SK-N-SH (cell line): ENCODE measurements at regions not wholly inside any gene's neighbourhood (a gene's known extent, or its start where the extent isn't known, plus 50 kb on each side); places are given as distances from the start of the nearest gene placed in this dataset.

ENCODE experiments used
- CTCF ChIA-PET: fragments of 300-600, 350-600 bp; formaldehyde crosslinking; extraction: SDS; loops from one replicate; lab custom pipeline; 2021; lab: Yijun Ruan, JAX
- POLR2A ChIA-PET: fragments of 350-600 bp; sonication (Branson Sonifier 250); formaldehyde crosslinking; extraction: SDS; loops from one replicate; lab custom pipeline; 2020; ENCODE audit warnings: antibody characterized with exemption, inconsistent platforms; lab: Yijun Ruan, JAX
- DNase-seq: peaks from one replicate; pipeline ENCODE4 v3.0.0; 2012
- H2AFZ ChIP-seq: fragments of 200-600 bp; sonication (generic); 2 replicates; pipeline ENCODE4 v1.8.1; 2016; ENCODE audit warnings: antibody characterized with exemption, mild to moderate bottlenecking, low read depth
- H3F3A ChIP-seq: fragments of 200-600 bp; sonication (generic); replicated peaks from 2 replicates; pipeline ENCODE3; 2016; ENCODE audit warnings: antibody characterized with exemption, mild to moderate bottlenecking; ENCODE audit not compliant: insufficient read depth
- H3K27ac ChIP-seq, 2 experiments: fragments of 200-500 bp in 1 of 2; fragments of 200-600 bp in 1 of 2; sonication (Bioruptor generic) in 1 of 2; sonication (generic), shearing (Covaris generic) in 1 of 2; 2 replicates each; pipeline versions ENCODE4 v1.5.1 to v1.6.1; 2014 to 2016; ENCODE audit warnings: low read depth in 2 of 2, inconsistent platforms in 1 of 2, low read length in 1 of 2, mild to moderate bottlenecking in 1 of 2, mixed read lengths in 1 of 2
- H3K27me3 ChIP-seq: fragments of 200-600 bp; sonication (generic), shearing (Covaris generic); 2 replicates; pipeline ENCODE4 v1.6.1; 2016; ENCODE audit warnings: mixed run types; ENCODE audit not compliant: insufficient read depth
- H3K36me3 ChIP-seq, 2 experiments: fragments of 200-500 bp in 1 of 2; fragments of 200-600 bp in 1 of 2; sonication (Bioruptor generic) in 1 of 2; sonication (generic) in 1 of 2; replicated peaks in 1 of 2; 2 replicates each; pipeline versions ENCODE3 to v1.5.1; 2014 to 2016; ENCODE audit warnings: low read length in 1 of 2, mild to moderate bottlenecking in 1 of 2; ENCODE audit not compliant: insufficient read depth in 2 of 2, control insufficient read depth in 1 of 2
- H3K4me1 ChIP-seq, 2 experiments: fragments of 200-500 bp in 1 of 2; fragments of 200-600 bp in 1 of 2; sonication (Bioruptor generic) in 1 of 2; sonication (generic), shearing (Covaris generic) in 1 of 2; 2 replicates each; pipeline versions ENCODE4 v1.5.1 to v1.6.1; 2014 to 2016; ENCODE audit warnings: low read depth in 1 of 2, low read length in 1 of 2, mixed run types in 1 of 2; ENCODE audit not compliant: insufficient read depth in 2 of 2, control insufficient read depth in 1 of 2
- H3K4me2 ChIP-seq: fragments of 200-600 bp; sonication (generic), shearing (Covaris generic); 2 replicates; pipeline ENCODE4 v1.6.1; 2017; ENCODE audit warnings: mixed run types
- H3K4me3 ChIP-seq, 2 experiments: fragments of 200-500 bp in 1 of 2; fragments of 200-600 bp in 1 of 2; sonication (Bioruptor generic) in 1 of 2; sonication (generic), shearing (Covaris generic) in 1 of 2; 2 replicates each; pipeline versions ENCODE4 v1.5.1 to v1.8.1; 2014 to 2016; ENCODE audit warnings: low read depth in 2 of 2, inconsistent platforms in 1 of 2, low read length in 1 of 2, mild to moderate bottlenecking in 1 of 2, mixed read lengths in 1 of 2, moderate library complexity in 1 of 2
- H3K79me2 ChIP-seq: fragments of 200-600 bp; sonication (generic); 2 replicates; pipeline ENCODE4 v1.8.1; 2017; ENCODE audit warnings: mild to moderate bottlenecking; ENCODE audit not compliant: insufficient read depth
- H3K9ac ChIP-seq: fragments of 200-600 bp; sonication (generic); 2 replicates; pipeline ENCODE4 v1.6.1; 2017; ENCODE audit warnings: mixed run types
- H3K9me2 ChIP-seq: fragments of 200-600 bp; sonication (generic); 2 replicates; pipeline ENCODE4 v1.6.1; 2017; ENCODE audit warnings: mixed run types
- H3K9me3 ChIP-seq: fragments of 200-600 bp; sonication (generic); 2 replicates; pipeline ENCODE4 v1.6.1; 2017; ENCODE audit warnings: mixed run types, mild to moderate bottlenecking, moderate library complexity
- H4K20me1 ChIP-seq: fragments of 200-600 bp; sonication (generic); 2 replicates; pipeline ENCODE4 v1.6.1; 2017; ENCODE audit warnings: mild to moderate bottlenecking, mixed run types; ENCODE audit not compliant: insufficient read depth
- ELF1 ChIP-seq: IDR thresholded peaks from 2 replicates; pipeline ENCODE4 v1.4.0; 2012
- EP300 ChIP-seq, 2 experiments: IDR thresholded peaks; 2 replicates each; pipeline versions ENCODE4 v1.4.0 to v1.6.1; 2012; ENCODE audit warnings: borderline replicate concordance in 1 of 2, low read depth in 1 of 2, low read length in 1 of 2
- EZH2phosphoT487 ChIP-seq: fragments of 200-600 bp; sonication (generic); IDR thresholded peaks from 2 replicates; pipeline ENCODE4 v1.6.1; 2017; ENCODE audit warnings: low read depth, mixed run types, mild to moderate bottlenecking, antibody characterized with exemption, moderate library complexity, borderline replicate concordance
- FOXM1 ChIP-seq: IDR thresholded peaks from 2 replicates; pipeline ENCODE4 v1.4.0; 2012; ENCODE audit warnings: low read depth, mild to moderate bottlenecking
- IRF3 ChIP-seq: fragments of 150-350 bp; IDR thresholded peaks from 2 replicates; pipeline ENCODE4 v1.6.1; 2016; ENCODE audit warnings: mild to moderate bottlenecking, low read depth, low read length
- MXI1 ChIP-seq: IDR thresholded peaks from 2 replicates; pipeline ENCODE4 v1.6.1; 2012; ENCODE audit warnings: mild to moderate bottlenecking, low read depth, low read length, improper control_type of control experiment
- NFIC ChIP-seq: IDR thresholded peaks from 2 replicates; pipeline ENCODE4 v1.4.0; 2012; ENCODE audit warnings: borderline replicate concordance
- NRF1 ChIP-seq: IDR thresholded peaks from 2 replicates; pipeline ENCODE4 v1.6.1; 2012; ENCODE audit warnings: low read depth, mild to moderate bottlenecking, low read length
- PBX3 ChIP-seq: IDR thresholded peaks from 2 replicates; pipeline ENCODE4; 2012
- REST ChIP-seq: IDR thresholded peaks from 2 replicates; pipeline ENCODE4 v1.6.1; 2012; ENCODE audit warnings: mild to moderate bottlenecking, low read depth, low read length, moderate library complexity
- RXRA ChIP-seq: IDR thresholded peaks from 2 replicates; pipeline ENCODE4 v1.4.0; 2012; ENCODE audit warnings: low read depth, mild to moderate bottlenecking, borderline replicate concordance
- TEAD4 ChIP-seq: IDR thresholded peaks from 2 replicates; pipeline ENCODE4 v1.4.0; 2012; ENCODE audit warnings: mild to moderate bottlenecking, borderline replicate concordance; ENCODE audit not compliant: insufficient read depth
- USF1 ChIP-seq: IDR thresholded peaks from 2 replicates; pipeline ENCODE4 v1.4.0; 2012; ENCODE audit warnings: low read depth, borderline replicate concordance
- YY1 ChIP-seq: IDR thresholded peaks from 2 replicates; pipeline ENCODE4 v1.4.0; 2012; ENCODE audit warnings: low read depth, mild to moderate bottlenecking
- WGBS: methylation state at CpG from one replicate; pipeline ENCODE4 v1.1.6; 2017; ENCODE audit warnings: low lambda C conversion rate; 5-methylcytosine and 5-hydroxymethylcytosine counted together

GRCh38 chr21:26679284-26679683 is 106.2 kb upstream of the CYYR1 start:
- H4K20me1 ChIP-seq: no peaks in the 10 kb centered on the region
- no peaks in the 10 kb centered on the region for H3K79me2 ChIP-seq
- no peaks in the 10 kb centered on the region for H3K4me1 ChIP-seq
- H3F3A ChIP-seq: no peaks in the 10 kb centered on the region
- no peak overlapping the region for H3K27ac ChIP-seq
- H3K36me3 ChIP-seq: no peaks in the 10 kb centered on the region
- CTCF ChIA-PET: interaction anchor here (0.7 kb wide), 1 partner anchor 10 kb away, joined by 3 read pairs; no protein-coding TSS in a partner anchor
- no peaks in the 10 kb centered on the region for H3K27me3 ChIP-seq
- H3K9me2 ChIP-seq: no peaks in the 10 kb centered on the region
- no peak for TF ChIP-seq USF1
- H3K4me3 ChIP-seq: no peak overlapping the region
- H3K9ac ChIP-seq: no peak overlapping the region
- H2AFZ ChIP-seq: no peak overlapping the region
- no peak for DNase-seq
- POLR2A ChIA-PET: no interaction called here
- 47% methylated on average over 3 of the region's 3 CpGs for WGBS
- H3K9me3 ChIP-seq: no peaks in the 10 kb centered on the region
- H3K4me2 ChIP-seq: no peak overlapping the region

- Histone ChIP-seq H3K36me3 (no peaks in the 10 kb centered on the region), H3K9me3 (no peaks in the 10 kb centered on the region), H2AFZ (no peak overlapping the region), H3K4me2 (no peak overlapping the region), H3F3A (no peaks in the 10 kb centered on the region), H3K9ac (no peak overlapping the region), H3K79me2 (no peaks in the 10 kb centered on the region), H3K9me2 (no peaks in the 10 kb centered on the region), H3K4me3 (no peak overlapping the region), H3K27me3 (no peaks in the 10 kb centered on the region), H3K4me1 (no peaks in the 10 kb centered on the region)
- WGBS: 13% methylated on average over 5 of the region's 5 CpGs
- no peak for DNase-seq
- CTCF ChIA-PET: interaction anchor here (0.8 to 1.0 kb wide), 2 partner anchors 8 to 25 kb away, joined by 3 to 5 read pairs; no protein-coding TSS in a partner anchor
- TF ChIP-seq REST: no peak
- no peak for TF ChIP-seq NFIC
- TF ChIP-seq, all 33 proteins: peak for 0
- Histone ChIP-seq H4K20me1 (no peaks in the 10 kb centered on the region), H3K27ac (no peak overlapping the region)
- POLR2A ChIA-PET: no interaction called here
Measured at GRCh38 chr21:26674323-26674722, 101.2 kb upstream of the CYYR1 start.

- Histone ChIP-seq H3K27ac (no peak overlapping the region), H2AFZ (no peak overlapping the region), H3K4me2 (no peak overlapping the region), H3K36me3 (no peaks in the 10 kb centered on the region), H3K4me1 (no peaks in the 10 kb centered on the region), H3K9ac (no peak overlapping the region), H3K9me2 (no peaks in the 10 kb centered on the region), H3K79me2 (no peaks in the 10 kb centered on the region), H3F3A (no peaks in the 10 kb centered on the region), H3K9me3 (no peaks in the 10 kb centered on the region), H3K27me3 (no peaks in the 10 kb centered on the region), H4K20me1 (no peaks in the 10 kb centered on the region), H3K4me3 (no peak overlapping the region)
- WGBS: 13% methylated on average over 3 of the region's 4 CpGs
- CTCF ChIA-PET: interaction anchor here (1.3 kb wide), 1 partner anchor 10 kb away, joined by 3 read pairs; no protein-coding TSS in a partner anchor
- no peak for DNase-seq
- POLR2A ChIA-PET: no interaction called here
- no peak for TF ChIP-seq YY1
- no peak for TF ChIP-seq EP300 (IDR thresholded peaks at IDR 0.05; ENCODE audit: borderline replicate concordance in 1 of 2, low read depth in 1 of 2, low read length in 1 of 2)
- no peak for TF ChIP-seq FOXM1
- no peak for TF ChIP-seq PBX3
- no peak for TF ChIP-seq USF1
- no peak for TF ChIP-seq ELF1
- TF ChIP-seq TEAD4: no peak
- TF ChIP-seq IRF3: no peak
- no peak for TF ChIP-seq RXRA
- TF ChIP-seq MXI1: no peak
- no peak for TF ChIP-seq EZH2phosphoT487
- TF ChIP-seq NRF1: no peak
Measured at GRCh38 chr21:26669215-26669764, 96.2 kb upstream of the CYYR1 start.
